CD4-positive, alpha-beta T cell treated with Interleukin-17A for 4 hours (primary cell): ENCODE measurements at regions not wholly inside any gene's neighbourhood (a gene's known extent, or its start where the extent isn't known, plus 50 kb on each side); places are given as distances from the start of the nearest gene placed in this dataset.
"Not testable (repeated sequence)": the region's sequence is repeated elsewhere in the genome, so short reads cannot be mapped to it uniquely, and the experiment has no call there.

Source experiments
- DNase-seq: peaks from one replicate; pipeline ENCODE4 v3.0.0-alpha.2; 2020; ENCODE audit warnings: mixed read lengths

GRCh38 chr18:73045037-73045436 is 177.2 kb upstream of the NETO1 start:
- DNase-seq, result no peak

- DNase-seq, result no peak
These were observed 175.8 kb upstream of the NETO1 start for GRCh38 chr18:73043611-73044010.

GRCh38 chr18:73043211-73043610 is 175.4 kb upstream of the NETO1 start:
- DNase-seq, result no peak

GRCh38 chr18:73040247-73040646 is 172.5 kb upstream of the NETO1 start:
- no peak for DNase-seq

GRCh38 chr18:73038336-73038735 is 170.5 kb upstream of the NETO1 start:
- DNase-seq, result no peak

- DNase-seq, result no peak
These were observed 156.2 kb upstream of the NETO1 start for GRCh38 chr18:73023975-73024374.

GRCh38 chr18:73009691-73010090 is 141.9 kb upstream of the NETO1 start:
- no peak for DNase-seq

GRCh38 chr18:73007915-73008308 is 140.1 kb upstream of the NETO1 start:
- no peak for DNase-seq

- no peak for DNase-seq
These were observed 139.6 kb upstream of the NETO1 start for GRCh38 chr18:73007195-73007914.

- DNase-seq, result no peak
These were observed 138.5 kb upstream of the NETO1 start for GRCh38 chr18:73006331-73006730.

GRCh38 chr18:73004260-73004659 is 136.5 kb upstream of the NETO1 start:
- DNase-seq, result no peak

- DNase-seq, result no peak
These were observed 132.3 kb upstream of the NETO1 start for GRCh38 chr18:72999971-73000607.

- DNase-seq, result no peak
These were observed 127.8 kb upstream of the NETO1 start for GRCh38 chr18:72995558-72995957.

GRCh38 chr18:72993250-72993649 is 125.5 kb upstream of the NETO1 start:
- no peak for DNase-seq

GRCh38 chr18:72991379-72991778 is 123.6 kb upstream of the NETO1 start:
- no peak for DNase-seq

- not testable (repeated sequence) for DNase-seq
These were observed 119.8 kb upstream of the NETO1 start for GRCh38 chr18:72987570-72987969.

- no peak for DNase-seq
These were observed 118.3 kb upstream of the NETO1 start for GRCh38 chr18:72986103-72986502.

- no peak for DNase-seq
These were observed 117.9 kb upstream of the NETO1 start for GRCh38 chr18:72985686-72986085.

GRCh38 chr18:72984290-72984689 is 116.5 kb upstream of the NETO1 start:
- no peak for DNase-seq

- DNase-seq, result no peak
These were observed 106.1 kb upstream of the NETO1 start for GRCh38 chr18:72973841-72974240.

- DNase-seq, result no peak
These were observed 97.8 kb upstream of the NETO1 start for GRCh38 chr18:72965616-72966015.

GRCh38 chr18:72958195-72958594 is 90.4 kb upstream of the NETO1 start:
- DNase-seq, result not testable (repeated sequence)

GRCh38 chr18:72948439-72948838 is 80.7 kb upstream of the NETO1 start:
- no peak for DNase-seq

- DNase-seq, result no peak
These were observed 75.0 kb upstream of the NETO1 start for GRCh38 chr18:72942766-72943165.

- no peak for DNase-seq
These were observed 73.2 kb upstream of the NETO1 start for GRCh38 chr18:72940986-72941385.
